ENCODE measurements at regions not wholly inside any gene's neighbourhood (a gene's known extent, or its start where the extent isn't known, plus 50 kb on each side); places are given as distances from the start of the nearest gene placed in this dataset.

DNA sequence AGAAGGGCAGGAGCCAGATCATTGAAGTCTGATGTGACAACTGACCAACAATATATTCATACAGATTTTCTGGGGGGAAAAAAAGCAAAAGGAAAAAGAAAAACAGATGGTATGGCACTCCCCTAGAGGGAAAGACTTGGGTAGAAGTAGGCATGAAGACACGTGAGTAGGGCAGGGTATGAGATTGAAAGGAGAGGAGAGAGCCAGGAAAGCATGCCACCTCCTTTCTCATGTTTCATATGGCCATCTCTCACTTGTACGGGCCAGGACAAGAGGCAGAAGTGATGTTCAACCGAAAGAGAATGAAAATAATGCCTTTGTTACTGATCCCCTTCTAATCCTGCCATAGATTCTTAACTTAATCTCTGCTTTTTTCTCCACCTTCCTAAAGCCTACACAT, 139.0 kb upstream of the ACTBL2 start:
- no peak for TF ChIP-seq POLR2A (IDR thresholded peaks at IDR 0.05; ENCODE audit: low read depth, low read length)
- no peak for TF ChIP-seq POLR2AphosphoS5 (IDR thresholded peaks at IDR 0.05; ENCODE audit: low read depth, low read length)
- no peak for TF ChIP-seq TAF1 (IDR thresholded peaks at IDR 0.05; ENCODE audit: low read depth, low read length)
- no peak for TF ChIP-seq SPI1 (IDR thresholded peaks at IDR 0.05; ENCODE audit: low read depth, low read length)
- TF ChIP-seq PAX5 (IDR thresholded peaks at IDR 0.05; ENCODE audit: insufficient read depth, low read length, severe bottlenecking) = no peak
- TF ChIP-seq POU2F2 (IDR thresholded peaks at IDR 0.05; ENCODE audit: low read depth, low read length) = no peak
